GM12878 (cell line): ENCODE measurements at regions not wholly inside any gene's neighbourhood (a gene's known extent, or its start where the extent isn't known, plus 50 kb on each side); places are given as distances from the start of the nearest gene placed in this dataset.

ENCODE experiments used
- CBFB ChIP-seq: IDR thresholded peaks from 2 replicates; pipeline ENCODE4 v1.6.1; 2016; ENCODE audit warnings: antibody characterized with exemption, low read depth
- CBX5 ChIP-seq: sonication (generic); IDR thresholded peaks from 2 replicates; pipeline ENCODE4 v1.6.1; 2016; ENCODE audit warnings: low read depth, moderate library complexity, mild to moderate bottlenecking, inconsistent platforms
- CHD4 ChIP-seq: fragments of 200-600 bp; sonication (generic); IDR thresholded peaks from 2 replicates; pipeline ENCODE4 v1.6.1; 2016; ENCODE audit warnings: mild to moderate bottlenecking
- CTCF ChIP-seq, 3 experiments: IDR thresholded peaks in 2 of 3; conservative IDR thresholded peaks in 1 of 3; 2 replicates each; pipeline ENCODE4 v1.5.1; 2011; ENCODE audit warnings: low read depth in 3 of 3, low read length in 3 of 3, mild to moderate bottlenecking in 3 of 3, control low read depth in 2 of 3, moderate library complexity in 2 of 3, inconsistent platforms in 1 of 3, mixed read lengths in 1 of 3; ENCODE audit not compliant: control insufficient read depth in 2 of 3, insufficient read depth in 1 of 3; ENCODE audit errors: extremely low read depth in 1 of 3
- PBX3 ChIP-seq: IDR thresholded peaks from 2 replicates; pipeline ENCODE4 v1.6.1; 2011; ENCODE audit warnings: mild to moderate bottlenecking, low read depth, low read length, moderate library complexity; ENCODE audit not compliant: insufficient replicate concordance
- POLR2A ChIP-seq: IDR thresholded peaks from 2 replicates; pipeline ENCODE4 v1.6.1; 2011; ENCODE audit warnings: low read depth, mild to moderate bottlenecking, low read length
- STAT1 ChIP-seq: fragments of 450-650 bp; conservative IDR thresholded peaks from 2 replicates; pipeline ENCODE4 v1.6.1; 2014; ENCODE audit warnings: antibody characterized with exemption, mild to moderate bottlenecking
- STAT3 ChIP-seq: IDR thresholded peaks from 2 replicates; pipeline ENCODE4 v1.6.1; 2011; ENCODE audit warnings: low read depth, low read length, improper control_type of control experiment
- TAF1 ChIP-seq: IDR thresholded peaks from 2 replicates; pipeline ENCODE4 v1.6.1; 2011; ENCODE audit warnings: mild to moderate bottlenecking, low read depth, low read length, borderline replicate concordance
- TF ChIP-seq, protein P1 (sequence below): IDR thresholded peaks from 2 replicates; pipeline ENCODE4 v1.6.1; 2012; ENCODE audit warnings: low read depth, low read length, improper control_type of control experiment
- TF ChIP-seq, protein P2 (sequence below): fragments of 450-650 bp; IDR thresholded peaks from 2 replicates; pipeline ENCODE4 v1.6.1; 2018; ENCODE audit warnings: borderline replicate concordance, mild to moderate bottlenecking; ENCODE audit not compliant: partially characterized antibody

- TF ChIP-seq STAT3 (no peak), CBFB (no peak), CTCF (IDR thresholded peaks at IDR 0.05 in 2 of 3, conservative IDR thresholded peaks at IDR 0.05 in 1 of 3; ENCODE audit: control insufficient read depth in 2 of 3, extremely low read depth in 1 of 3, insufficient read depth in 1 of 3, low read depth in 3 of 3, low read length in 3 of 3) (no peak), TAF1 (no peak), POLR2A (no peak), CBX5 (no peak), CHD4 (no peak), PBX3 (no peak), STAT1 (no peak)
- TF ChIP-seq, protein P1, sequence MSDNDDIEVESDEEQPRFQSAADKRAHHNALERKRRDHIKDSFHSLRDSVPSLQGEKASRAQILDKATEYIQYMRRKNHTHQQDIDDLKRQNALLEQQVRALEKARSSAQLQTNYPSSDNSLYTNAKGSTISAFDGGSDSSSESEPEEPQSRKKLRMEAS, result no peak
- TF ChIP-seq, protein P2, sequence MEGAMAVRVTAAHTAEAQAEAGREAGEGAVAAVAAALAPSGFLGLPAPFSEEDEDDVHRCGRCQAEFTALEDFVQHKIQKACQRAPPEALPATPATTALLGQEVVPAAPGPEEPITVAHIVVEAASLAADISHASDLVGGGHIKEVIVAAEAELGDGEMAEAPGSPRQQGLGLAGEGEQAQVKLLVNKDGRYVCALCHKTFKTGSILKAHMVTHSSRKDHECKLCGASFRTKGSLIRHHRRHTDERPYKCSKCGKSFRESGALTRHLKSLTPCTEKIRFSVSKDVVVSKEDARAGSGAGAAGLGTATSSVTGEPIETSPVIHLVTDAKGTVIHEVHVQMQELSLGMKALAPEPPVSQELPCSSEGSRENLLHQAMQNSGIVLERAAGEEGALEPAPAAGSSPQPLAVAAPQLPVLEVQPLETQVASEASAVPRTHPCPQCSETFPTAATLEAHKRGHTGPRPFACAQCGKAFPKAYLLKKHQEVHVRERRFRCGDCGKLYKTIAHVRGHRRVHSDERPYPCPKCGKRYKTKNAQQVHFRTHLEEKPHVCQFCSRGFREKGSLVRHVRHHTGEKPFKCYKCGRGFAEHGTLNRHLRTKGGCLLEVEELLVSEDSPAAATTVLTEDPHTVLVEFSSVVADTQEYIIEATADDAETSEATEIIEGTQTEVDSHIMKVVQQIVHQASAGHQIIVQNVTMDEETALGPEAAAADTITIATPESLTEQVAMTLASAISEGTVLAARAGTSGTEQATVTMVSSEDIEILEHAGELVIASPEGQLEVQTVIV, result no peak
Measured at GRCh38 chr14:97780804-97781203, 983.6 kb downstream of the VRK1 start.
